ENCODE measurements at regions not wholly inside any gene's neighbourhood (a gene's known extent, or its start where the extent isn't known, plus 50 kb on each side); places are given as distances from the start of the nearest gene placed in this dataset.

GRCh38 chr14:71372411-71372838 lies 465.2 kb downstream of the PCNX1 start:
- no peak for TF ChIP-seq POLR2A (IDR thresholded peaks at IDR 0.05)
- TF ChIP-seq CTCF (IDR thresholded peaks at IDR 0.05 in 4 of 5, conservative IDR thresholded peaks at IDR 0.05 in 1 of 5) = no peak

Data from gastrocnemius medialis (tissue), 4 donors.